ENCODE measurements at regions not wholly inside any gene's neighbourhood (a gene's known extent, or its start where the extent isn't known, plus 50 kb on each side); places are given as distances from the start of the nearest gene placed in this dataset.
A peak's percentile ranks its signal among the peaks of the same experiment; 100 is the strongest.

DNA sequence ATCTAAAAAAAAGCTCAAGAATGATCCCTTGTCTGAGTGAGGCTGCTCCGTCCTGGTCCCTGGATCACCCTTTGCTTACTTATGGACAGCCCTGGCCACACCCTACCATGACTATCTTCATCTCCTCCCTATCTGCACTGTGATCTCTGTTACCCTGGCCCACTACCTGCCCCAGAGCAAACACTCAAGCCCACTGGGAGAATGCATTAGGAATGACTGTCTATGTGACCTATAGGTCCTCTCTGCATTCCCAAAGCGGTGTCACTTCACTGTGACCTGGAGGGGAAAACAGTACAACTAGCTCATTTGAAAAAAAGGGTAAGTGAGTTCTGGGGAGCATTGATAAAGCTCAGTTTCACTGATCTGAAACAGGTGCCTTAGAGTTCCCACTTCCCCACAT lies 86.4 kb upstream of the FOXP4 start:
- no peak overlapping the region for H3K4me3 ChIP-seq (ENCODE audit: low read depth, low read length)

DNA sequence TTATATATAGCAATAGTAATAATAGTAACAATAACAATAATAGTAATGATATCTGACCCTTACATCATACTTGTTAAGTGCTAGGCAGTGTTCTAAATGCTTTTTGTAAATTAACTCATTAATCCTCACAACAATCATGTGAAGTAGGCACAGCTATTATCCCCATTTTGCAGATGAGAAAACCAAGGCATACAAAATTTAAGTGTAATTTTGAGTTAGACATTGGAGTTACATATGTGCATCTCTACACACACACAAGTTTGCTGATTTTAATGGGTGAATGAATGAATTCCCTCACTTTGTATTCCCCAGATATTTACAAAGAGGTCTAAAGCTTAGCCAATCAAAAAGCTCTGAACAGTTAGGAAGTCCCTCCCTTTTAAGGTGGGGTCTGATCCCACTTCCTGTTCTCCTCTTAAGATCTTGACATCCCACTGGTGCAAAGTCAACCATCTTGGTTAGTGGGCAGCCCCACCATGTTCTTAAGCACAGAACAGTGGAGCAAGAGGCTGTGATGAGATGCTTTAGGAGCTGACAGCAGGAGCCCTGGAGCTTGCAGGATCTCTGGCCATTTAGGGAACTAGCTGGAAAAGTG lies 85.3 kb upstream of the FOXP4 start:
- H3K4me3 ChIP-seq (ENCODE audit: low read depth, low read length) = no peak overlapping the region
- TF ChIP-seq, protein P1, sequence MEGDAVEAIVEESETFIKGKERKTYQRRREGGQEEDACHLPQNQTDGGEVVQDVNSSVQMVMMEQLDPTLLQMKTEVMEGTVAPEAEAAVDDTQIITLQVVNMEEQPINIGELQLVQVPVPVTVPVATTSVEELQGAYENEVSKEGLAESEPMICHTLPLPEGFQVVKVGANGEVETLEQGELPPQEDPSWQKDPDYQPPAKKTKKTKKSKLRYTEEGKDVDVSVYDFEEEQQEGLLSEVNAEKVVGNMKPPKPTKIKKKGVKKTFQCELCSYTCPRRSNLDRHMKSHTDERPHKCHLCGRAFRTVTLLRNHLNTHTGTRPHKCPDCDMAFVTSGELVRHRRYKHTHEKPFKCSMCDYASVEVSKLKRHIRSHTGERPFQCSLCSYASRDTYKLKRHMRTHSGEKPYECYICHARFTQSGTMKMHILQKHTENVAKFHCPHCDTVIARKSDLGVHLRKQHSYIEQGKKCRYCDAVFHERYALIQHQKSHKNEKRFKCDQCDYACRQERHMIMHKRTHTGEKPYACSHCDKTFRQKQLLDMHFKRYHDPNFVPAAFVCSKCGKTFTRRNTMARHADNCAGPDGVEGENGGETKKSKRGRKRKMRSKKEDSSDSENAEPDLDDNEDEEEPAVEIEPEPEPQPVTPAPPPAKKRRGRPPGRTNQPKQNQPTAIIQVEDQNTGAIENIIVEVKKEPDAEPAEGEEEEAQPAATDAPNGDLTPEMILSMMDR (IDR thresholded peaks at IDR 0.05; ENCODE audit: low read depth, low read length) = no peak

More for the DNA sequence above, 86.4 kb upstream of the FOXP4 start:
- TF ChIP-seq, protein P1 (IDR thresholded peaks at IDR 0.05; ENCODE audit: low read depth, low read length) = no peak

DNA sequence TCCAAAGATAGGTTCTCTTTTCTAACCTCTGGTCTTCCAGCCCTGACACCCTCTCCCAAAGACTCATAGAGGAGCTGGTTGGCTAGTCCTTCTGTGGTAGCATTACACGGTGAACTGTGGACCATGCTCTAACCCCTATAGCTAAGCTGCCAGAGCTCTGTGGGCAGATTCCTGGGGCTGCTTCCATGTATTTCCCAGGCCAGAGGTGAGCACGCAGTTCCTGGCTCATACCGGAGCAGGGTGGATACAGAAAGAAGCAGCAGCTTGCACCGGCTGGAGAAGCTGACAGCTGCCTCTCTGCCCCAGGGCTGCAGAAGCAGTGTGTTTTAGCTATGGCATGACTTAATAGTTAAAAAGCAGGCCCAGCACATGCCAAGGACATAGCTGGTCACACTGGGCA lies 84.1 kb upstream of the FOXP4 start:
- TF ChIP-seq, protein P1 (IDR thresholded peaks at IDR 0.05; ENCODE audit: low read depth, low read length) = no peak
- no peak overlapping the region for H3K4me3 ChIP-seq (ENCODE audit: low read depth, low read length)

DNA sequence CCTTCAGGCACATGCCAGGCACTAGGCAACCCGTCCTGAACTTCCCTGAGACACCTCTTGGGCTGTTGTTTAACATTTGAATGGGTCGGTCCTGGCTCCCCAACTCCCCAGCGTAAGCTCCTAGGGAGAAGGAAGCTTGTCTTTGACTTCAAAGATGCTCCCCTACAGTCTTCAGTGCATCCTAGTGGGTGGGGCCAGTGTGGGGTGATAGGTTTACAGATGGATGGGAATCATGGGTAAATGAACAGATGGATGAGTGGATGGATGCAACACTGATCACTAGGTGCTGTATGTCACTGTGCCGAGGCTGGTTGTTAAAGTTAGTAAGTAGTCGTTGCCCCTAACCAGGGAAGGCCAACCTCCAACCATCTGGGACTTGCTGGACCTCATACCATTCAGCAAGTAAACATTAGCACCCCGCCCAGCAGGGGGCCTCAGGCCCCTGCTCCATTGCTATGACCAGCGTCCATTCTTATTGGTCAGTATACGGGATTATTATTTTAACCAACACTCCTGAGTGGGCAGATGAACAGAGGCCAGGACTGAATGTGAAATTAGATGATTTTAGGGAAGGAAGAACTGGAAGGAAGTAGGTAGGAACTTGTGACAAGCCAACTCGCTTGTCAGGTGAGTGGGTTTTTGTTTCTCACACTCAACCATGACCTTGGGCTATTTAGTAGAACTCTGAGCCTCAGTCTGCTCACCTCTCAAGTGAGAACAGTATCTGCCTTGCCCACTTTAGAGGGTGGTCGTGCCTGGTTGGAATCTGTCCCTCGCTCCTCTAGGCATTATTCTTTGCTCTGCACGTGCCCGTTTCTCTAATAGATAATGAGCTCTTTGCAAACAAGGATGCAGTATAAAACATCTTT lies 82.9 kb upstream of the FOXP4 start:
- TF ChIP-seq, protein P1 (IDR thresholded peaks at IDR 0.05; ENCODE audit: low read depth, low read length) = peak; percentile 63
- H3K4me3 ChIP-seq (ENCODE audit: low read depth, low read length) = no peak overlapping the region

DNA sequence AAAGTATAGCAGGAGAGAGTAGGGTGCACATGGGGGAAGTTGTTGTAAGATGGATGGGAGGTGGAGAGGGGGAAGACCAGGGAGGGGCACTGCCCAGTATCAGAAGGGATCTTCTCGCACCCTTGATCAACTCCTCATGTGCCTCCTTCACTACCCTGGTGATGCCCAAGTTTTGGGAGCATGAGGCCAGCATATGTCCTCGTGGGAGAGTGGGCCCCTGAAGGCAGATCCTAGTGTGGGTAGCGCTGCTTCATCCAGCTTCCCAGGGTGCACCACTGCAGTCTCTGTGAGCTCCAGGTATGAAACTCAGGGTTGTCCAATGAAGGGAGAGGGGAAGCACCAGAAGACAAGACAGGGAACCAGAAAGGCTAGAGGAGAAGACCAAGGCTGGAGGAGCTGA lies 82.2 kb upstream of the FOXP4 start:
- TF ChIP-seq, protein P1 (IDR thresholded peaks at IDR 0.05; ENCODE audit: low read depth, low read length) = no peak
- H3K4me3 ChIP-seq (ENCODE audit: low read depth, low read length) = no peak overlapping the region

DNA sequence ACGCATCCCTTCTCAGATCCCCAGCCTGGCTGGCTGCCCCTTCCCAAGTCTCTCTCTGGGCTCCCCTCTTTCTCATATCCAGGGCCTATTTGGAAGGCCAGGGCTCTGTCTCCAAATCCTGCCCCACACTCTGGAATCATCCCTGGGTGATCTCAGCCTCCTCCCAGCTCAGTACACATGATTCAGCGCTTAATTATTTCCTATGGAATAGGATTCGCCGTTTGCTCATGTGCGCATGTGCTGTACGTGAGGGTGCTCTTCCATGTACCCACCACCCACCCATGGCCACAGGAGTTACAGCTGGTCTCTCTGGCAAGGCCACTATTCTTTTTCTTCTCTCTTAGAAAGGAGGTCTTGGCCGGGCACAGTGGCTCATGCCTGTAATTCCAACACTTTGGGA lies 81.7 kb upstream of the FOXP4 start:
- TF ChIP-seq, protein P1 (IDR thresholded peaks at IDR 0.05; ENCODE audit: low read depth, low read length) = no peak
- no peak overlapping the region for H3K4me3 ChIP-seq (ENCODE audit: low read depth, low read length)

DNA sequence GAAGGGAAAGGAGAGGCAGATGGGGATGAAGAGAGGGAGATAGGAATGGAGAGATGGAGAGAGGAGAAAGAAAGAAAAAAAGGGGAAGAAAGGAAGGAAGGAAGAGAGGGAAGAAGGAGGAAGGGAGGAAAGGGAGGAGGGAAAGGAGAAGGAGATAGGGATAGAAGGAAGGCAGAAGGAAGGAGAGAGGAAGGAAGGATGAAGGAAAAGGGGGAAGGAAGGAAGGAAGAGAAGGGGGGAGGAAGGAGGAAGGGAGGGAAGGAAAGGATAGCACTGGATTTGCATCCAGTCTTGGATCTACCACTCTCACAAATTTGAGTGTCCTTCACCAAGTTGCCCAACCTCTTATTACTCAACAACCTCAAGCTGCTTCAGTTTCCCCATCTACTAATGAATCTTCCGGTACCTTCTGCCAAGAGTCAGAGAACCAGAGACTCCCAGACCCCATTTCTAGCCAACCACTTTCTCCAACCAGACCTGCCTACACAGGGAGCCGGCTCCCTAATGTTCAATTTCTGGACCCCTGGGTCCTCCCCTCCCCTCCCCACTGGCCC lies 79.7 kb upstream of the FOXP4 start:
- TF ChIP-seq, protein P1 (IDR thresholded peaks at IDR 0.05; ENCODE audit: low read depth, low read length) = no peak
- no peak overlapping the region for H3K4me3 ChIP-seq (ENCODE audit: low read depth, low read length)
